PC-9 (cell line): ENCODE measurements at regions not wholly inside any gene's neighbourhood (a gene's known extent, or its start where the extent isn't known, plus 50 kb on each side); places are given as distances from the start of the nearest gene placed in this dataset.

ENCODE experiments used
- BruUV-seq: library from RNA; stranded (reverse); fragments of 400-500 nt; replicated peaks from 2 replicates; lab custom pipeline; 2021; lab: Mats Ljungman, UMichigan
- CTCF ChIA-PET: fragments of 300-600 bp; sonication (Branson Sonifier 250); formaldehyde crosslinking; loops from one replicate; lab custom pipeline; 2022; ENCODE audit warnings: antibody characterized with exemption; lab: Charles Lee
- POLR2A ChIA-PET: fragments of 300-600 bp; sonication (Branson Sonifier 250); formaldehyde crosslinking; loops from one replicate; lab custom pipeline; 2022; ENCODE audit warnings: antibody characterized with exemption; ENCODE audit not compliant: unreplicated experiment; lab: Charles Lee
- DNase-seq, 2 experiments: peaks; one replicate each; pipeline versions ENCODE4 v3.0.0 to v3.0.0-alpha.2; 2015 to 2022; ENCODE audit warnings: mixed read lengths in 1 of 2
- H2AFZ ChIP-seq: fragments of 200-600 bp; sonication (generic); 2 replicates; pipeline ENCODE4 v1.8.1; 2017; ENCODE audit warnings: antibody characterized with exemption
- H3F3A ChIP-seq: fragments of 200-600 bp; sonication (generic); 2 replicates; pipeline ENCODE4 v1.8.1; 2017; ENCODE audit warnings: antibody characterized with exemption, mild to moderate bottlenecking, low read depth; ENCODE audit not compliant: insufficient read depth
- H3K27ac ChIP-seq: fragments of 200-600 bp; sonication (generic); 2 replicates; pipeline ENCODE4 v1.6.1; 2016; ENCODE audit warnings: mixed run types
- H3K27me3 ChIP-seq: fragments of 200-600 bp; sonication (generic); 2 replicates; pipeline ENCODE4 v1.6.1; 2016; ENCODE audit warnings: low read depth, mixed run types; ENCODE audit not compliant: insufficient read depth
- H3K36me3 ChIP-seq: fragments of 200-600 bp; sonication (generic); 2 replicates; pipeline ENCODE4 v1.6.1; 2016; ENCODE audit warnings: low read depth, mixed run types
- H3K4me1 ChIP-seq: fragments of 200-600 bp; sonication (generic); replicated peaks from 2 replicates; pipeline ENCODE4 v1.6.1; 2016; ENCODE audit warnings: mixed run types; ENCODE audit not compliant: insufficient read depth
- H3K4me2 ChIP-seq: fragments of 200-600 bp; sonication (generic); 2 replicates; pipeline ENCODE4 v1.6.1; 2017; ENCODE audit warnings: mixed run types
- H3K4me3 ChIP-seq: fragments of 200-600 bp; sonication (generic); 2 replicates; pipeline ENCODE4 v1.6.1; 2016; ENCODE audit warnings: mixed run types
- H3K79me2 ChIP-seq: fragments of 200-600 bp; sonication (generic); 2 replicates; pipeline ENCODE4 v1.6.1; 2017; ENCODE audit warnings: low read depth, mixed run types
- H3K9me2 ChIP-seq: fragments of 200-600 bp; sonication (generic); 2 replicates; pipeline ENCODE4 v1.8.1; 2017; ENCODE audit warnings: mild to moderate bottlenecking; ENCODE audit not compliant: insufficient read depth
- H3K9me3 ChIP-seq: fragments of 200-600 bp; sonication (generic); 2 replicates; pipeline ENCODE4 v1.8.1; 2016; ENCODE audit warnings: low read depth; ENCODE audit not compliant: insufficient read depth
- H4K20me1 ChIP-seq: fragments of 200-600 bp; sonication (generic); 2 replicates; pipeline ENCODE4 v1.8.1; 2017; ENCODE audit not compliant: insufficient read depth
- EZH2 ChIP-seq: fragments of 200-600 bp; sonication (generic); IDR thresholded peaks from 2 replicates; pipeline ENCODE4 v1.8.0; 2017; ENCODE audit warnings: antibody characterized with exemption, low read depth
- intact Hi-C: fragments of 100-400 bp; cut with micrococcal nuclease; formaldehyde crosslinking; loops from one replicate; pipeline ENCODE4 v1.10.0; 2022; ENCODE audit not compliant: unreplicated experiment
- TF ChIP-seq, protein P1 (sequence below): fragments of 200-600 bp; sonication (generic); conservative IDR thresholded peaks from 2 replicates; pipeline ENCODE4 v1.6.1; 2017; ENCODE audit warnings: mixed run types, antibody characterized with exemption, mild to moderate bottlenecking, moderate library complexity

DNA sequence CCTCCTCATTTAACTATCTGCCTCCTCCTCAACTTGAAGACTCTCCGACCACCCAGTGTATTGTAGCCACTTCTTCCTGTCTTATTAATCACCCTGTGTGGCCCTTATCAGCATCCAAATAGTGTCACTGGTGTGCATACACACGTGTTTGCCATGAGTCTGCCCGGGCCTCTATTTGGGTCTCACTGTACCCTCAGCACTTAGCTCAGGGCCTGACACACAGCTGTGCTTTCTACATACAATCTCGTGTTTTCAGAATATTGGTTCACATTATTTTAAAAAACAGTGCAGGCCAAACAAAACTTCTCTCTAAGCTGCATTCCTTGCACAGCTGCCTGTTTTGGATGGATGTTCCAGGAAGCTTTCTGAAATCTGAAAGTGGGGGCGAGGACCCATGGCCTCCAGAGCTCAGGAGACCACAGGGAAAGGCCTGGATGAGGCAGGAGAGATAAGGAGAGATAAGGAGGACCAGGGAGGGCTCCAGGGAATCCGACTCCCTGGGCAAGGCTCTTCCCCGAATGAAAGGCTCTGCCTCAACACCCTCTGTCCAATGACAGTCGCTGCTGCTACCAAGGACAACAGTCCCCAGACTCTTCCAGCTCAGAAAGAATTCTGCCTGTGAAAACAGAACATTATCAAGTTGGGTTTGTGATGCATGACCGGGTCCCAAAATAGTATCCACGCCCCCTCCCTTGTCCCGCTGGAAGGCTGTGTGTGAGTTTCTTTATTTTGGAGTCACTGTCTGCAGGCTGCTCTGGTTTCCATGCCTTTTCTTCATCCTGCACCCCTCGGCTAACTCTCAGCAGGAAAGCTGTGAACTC lies 255.6 kb downstream of the NSG2 start:
- no peaks in the 10 kb centered on the region for H3K9me3 ChIP-seq
- DNase-seq, result no peak
- CTCF ChIA-PET, result no interaction called here
- no peaks in the 10 kb centered on the region for H3K9me2 ChIP-seq
- POLR2A ChIA-PET, result no interaction called here
- no peaks in the 10 kb centered on the region for H4K20me1 ChIP-seq
- TF ChIP-seq, protein P1, sequence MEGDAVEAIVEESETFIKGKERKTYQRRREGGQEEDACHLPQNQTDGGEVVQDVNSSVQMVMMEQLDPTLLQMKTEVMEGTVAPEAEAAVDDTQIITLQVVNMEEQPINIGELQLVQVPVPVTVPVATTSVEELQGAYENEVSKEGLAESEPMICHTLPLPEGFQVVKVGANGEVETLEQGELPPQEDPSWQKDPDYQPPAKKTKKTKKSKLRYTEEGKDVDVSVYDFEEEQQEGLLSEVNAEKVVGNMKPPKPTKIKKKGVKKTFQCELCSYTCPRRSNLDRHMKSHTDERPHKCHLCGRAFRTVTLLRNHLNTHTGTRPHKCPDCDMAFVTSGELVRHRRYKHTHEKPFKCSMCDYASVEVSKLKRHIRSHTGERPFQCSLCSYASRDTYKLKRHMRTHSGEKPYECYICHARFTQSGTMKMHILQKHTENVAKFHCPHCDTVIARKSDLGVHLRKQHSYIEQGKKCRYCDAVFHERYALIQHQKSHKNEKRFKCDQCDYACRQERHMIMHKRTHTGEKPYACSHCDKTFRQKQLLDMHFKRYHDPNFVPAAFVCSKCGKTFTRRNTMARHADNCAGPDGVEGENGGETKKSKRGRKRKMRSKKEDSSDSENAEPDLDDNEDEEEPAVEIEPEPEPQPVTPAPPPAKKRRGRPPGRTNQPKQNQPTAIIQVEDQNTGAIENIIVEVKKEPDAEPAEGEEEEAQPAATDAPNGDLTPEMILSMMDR, result no peak
- no peak for TF ChIP-seq EZH2
- no peak overlapping the region for H3K4me2 ChIP-seq
- intact Hi-C loops, result no loop called here
- H3K79me2 ChIP-seq, result no peaks in the 10 kb centered on the region
- no peak overlapping the region for H3K27ac ChIP-seq
- no peak overlapping the region for H2AFZ ChIP-seq
- no peaks in the 10 kb centered on the region for H3F3A ChIP-seq
- H3K36me3 ChIP-seq, result no peaks in the 10 kb centered on the region
- peaks cover 67% of the 10 kb centered on the region for H3K27me3 ChIP-seq
- no peaks in the 10 kb centered on the region for H3K4me1 ChIP-seq
- H3K4me3 ChIP-seq, result no peak overlapping the region
- BruUV-seq, result no TSS peak

GRCh38 chr5:174301848-174302625 lies 256.5 kb downstream of the NSG2 start:
- TF ChIP-seq, protein P1, result no peak
- TF ChIP-seq EZH2, result no peak
- ChIA-PET POLR2A (no interaction called here), CTCF (no interaction called here)
- Histone ChIP-seq H4K20me1 (no peaks in the 10 kb centered on the region), H3K9me2 (no peaks in the 10 kb centered on the region), H2AFZ (no peak overlapping the region), H3K36me3 (no peaks in the 10 kb centered on the region), H3K27ac (no peak overlapping the region), H3F3A (no peaks in the 10 kb centered on the region), H3K79me2 (no peaks in the 10 kb centered on the region), H3K4me3 (no peak overlapping the region), H3K4me2 (no peak overlapping the region), H3K9me3 (no peaks in the 10 kb centered on the region), H3K4me1 (no peaks in the 10 kb centered on the region), H3K27me3 (peaks cover 75% of the 10 kb centered on the region)
- BruUV-seq, result no TSS peak
- DNase-seq, result no peak
- intact Hi-C loops, result no loop called here

GRCh38 chr5:174303035-174303434 lies 257.5 kb downstream of the NSG2 start:
- POLR2A ChIA-PET, result no interaction called here

More at GRCh38 chr5:174303035-174303434, 257.5 kb downstream of the NSG2 start:
- no peaks in the 10 kb centered on the region for H3K4me1 ChIP-seq
- no peak overlapping the region for H2AFZ ChIP-seq
- CTCF ChIA-PET, result no interaction called here
- no peaks in the 10 kb centered on the region for H3K9me2 ChIP-seq
- no peak for TF ChIP-seq EZH2
- TF ChIP-seq, protein P1, result no peak
- H3K27me3 ChIP-seq, result peaks cover 85% of the 10 kb centered on the region
- no peaks in the 10 kb centered on the region for H3K79me2 ChIP-seq
- no peak overlapping the region for H3K4me3 ChIP-seq
- H3F3A ChIP-seq, result no peaks in the 10 kb centered on the region
- intact Hi-C loops, result no loop called here
- no TSS peak for BruUV-seq
- H3K9me3 ChIP-seq, result no peaks in the 10 kb centered on the region
- H3K27ac ChIP-seq, result no peak overlapping the region
- no peaks in the 10 kb centered on the region for H4K20me1 ChIP-seq
- no peak overlapping the region for H3K4me2 ChIP-seq
- no peaks in the 10 kb centered on the region for H3K36me3 ChIP-seq
- DNase-seq, result no peak
